Fibroblast of lung (primary cell): ENCODE measurements at regions not wholly inside any gene's neighbourhood (a gene's known extent, or its start where the extent isn't known, plus 50 kb on each side); places are given as distances from the start of the nearest gene placed in this dataset.
A peak's percentile ranks its signal among the peaks of the same experiment; 100 is the strongest.
"Not testable (repeated sequence)": the region's sequence is repeated elsewhere in the genome, so short reads cannot be mapped to it uniquely, and the experiment has no call there.

Experiments used
- DNase-seq, 2 donors: peaks; one replicate each; pipeline versions ENCODE4 v3.0.0 to v3.0.0-alpha.2; 2010; ENCODE audit warnings: low read depth in 2 of 2
- H2AFZ ChIP-seq: 2 replicates; pipeline ENCODE4 v1.5.1; 2012; ENCODE audit warnings: low read length, control low read depth, inconsistent platforms
- H3K27ac ChIP-seq: 2 replicates; pipeline ENCODE4 v1.5.1; 2011; ENCODE audit warnings: low read length, control low read depth; ENCODE audit not compliant: insufficient read depth
- H3K27me3 ChIP-seq: 2 replicates; pipeline ENCODE4 v1.5.1; 2011; ENCODE audit warnings: mild to moderate bottlenecking, low read length; ENCODE audit not compliant: control insufficient read depth, insufficient read depth
- H3K36me3 ChIP-seq: 2 replicates; pipeline ENCODE4 v1.5.1; 2011; ENCODE audit warnings: low read length; ENCODE audit not compliant: control insufficient read depth, insufficient read depth
- H3K4me1 ChIP-seq: 2 replicates; pipeline ENCODE4 v1.5.1; 2011; ENCODE audit warnings: low read length; ENCODE audit not compliant: control insufficient read depth, insufficient read depth; ENCODE audit errors: extremely low read depth
- H3K4me2 ChIP-seq: 2 replicates; pipeline ENCODE4 v1.5.1; 2011; ENCODE audit warnings: low read length, control low read depth; ENCODE audit not compliant: insufficient read depth; ENCODE audit errors: extremely low read depth
- H3K4me3 ChIP-seq, 4 experiments: fragments of 200-600 bp in 1 of 4; sonication (generic) in 1 of 4; replicated peaks in 1 of 4; 2 replicates each; pipeline ENCODE4 v1.5.1; 2011 to 2016; ENCODE audit warnings: low read length in 4 of 4, low read depth in 3 of 4, mild to moderate bottlenecking in 3 of 4, control low read depth in 2 of 4, inconsistent platforms in 1 of 4, mixed read lengths in 1 of 4; ENCODE audit not compliant: insufficient read depth in 1 of 4; ENCODE audit errors: control extremely low read depth in 1 of 4
- H3K79me2 ChIP-seq: 2 replicates; pipeline ENCODE4 v1.5.1; 2012; ENCODE audit warnings: mild to moderate bottlenecking, low read length, inconsistent platforms; ENCODE audit not compliant: control insufficient read depth, insufficient read depth
- H3K9ac ChIP-seq: 2 replicates; pipeline ENCODE4 v1.5.1; 2011; ENCODE audit warnings: mild to moderate bottlenecking, low read length, control low read depth; ENCODE audit not compliant: insufficient read depth
- H3K9me3 ChIP-seq: 2 replicates; pipeline ENCODE4 v1.5.1; 2012; ENCODE audit warnings: low read depth, low read length; ENCODE audit not compliant: control insufficient read depth, insufficient read depth
- H4K20me1 ChIP-seq: 2 replicates; pipeline ENCODE4 v1.5.1; 2011; ENCODE audit warnings: low read length; ENCODE audit not compliant: control insufficient read depth, insufficient read depth; ENCODE audit errors: extremely low read depth
- CTCF ChIP-seq, 2 donors: IDR thresholded peaks in 1 of 2; conservative IDR thresholded peaks in 1 of 2; 1 replicate in 1 of 2; 2 replicates in 1 of 2; pipeline ENCODE4 v1.5.1; 2011 to 2012; ENCODE audit warnings: low read length in 2 of 2, control low read depth in 1 of 2, inconsistent platforms in 1 of 2, low read depth in 1 of 2, mild to moderate bottlenecking in 1 of 2
- EZH2 ChIP-seq: IDR thresholded peaks from 2 replicates; pipeline ENCODE4 v1.5.1; 2012; ENCODE audit warnings: low read length, control low read depth, mild to moderate bottlenecking; ENCODE audit errors: missing control alignments

- TF ChIP-seq EZH2 (no peak), CTCF (conservative IDR thresholded peaks at IDR 0.05 in 1 of 2, IDR thresholded peaks at IDR 0.05 in 1 of 2; ENCODE audit: low read depth in 1 of 2, low read length in 2 of 2) (no peak)
- H3K36me3 ChIP-seq, result no peaks in the 10 kb centered on the region
- no peaks in the 10 kb centered on the region for H4K20me1 ChIP-seq
- H3K4me2 ChIP-seq, result no peak overlapping the region
- no peak overlapping the region for H3K27ac ChIP-seq
- H3K4me1 ChIP-seq, result peaks cover 5% of the 10 kb centered on the region
- no peaks in the 10 kb centered on the region for H3K27me3 ChIP-seq
- no peak overlapping the region for H3K4me3 ChIP-seq
- no peaks in the 10 kb centered on the region for H3K9me3 ChIP-seq
- no peak overlapping the region for H2AFZ ChIP-seq
- H3K9ac ChIP-seq, result no peak overlapping the region
- H3K79me2 ChIP-seq, result no peaks in the 10 kb centered on the region
- no peak for DNase-seq
These were observed 200.1 kb upstream of the PROK2 start for GRCh38 chr3:71984843-71985613.

- Histone ChIP-seq H3K4me1 (peaks cover 3% of the 10 kb centered on the region), H4K20me1 (no peaks in the 10 kb centered on the region), H3K36me3 (no peaks in the 10 kb centered on the region), H3K27ac (no peak overlapping the region), H3K79me2 (no peaks in the 10 kb centered on the region), H3K4me3 (no peak overlapping the region), H3K27me3 (no peaks in the 10 kb centered on the region), H3K9ac (no peak overlapping the region), H3K9me3 (no peaks in the 10 kb centered on the region), H3K4me2 (no peak overlapping the region), H2AFZ (no peak overlapping the region)
- no peak for TF ChIP-seq EZH2
- no peak for TF ChIP-seq CTCF (conservative IDR thresholded peaks at IDR 0.05 in 1 of 2, IDR thresholded peaks at IDR 0.05 in 1 of 2; ENCODE audit: low read depth in 1 of 2, low read length in 2 of 2)
- DNase-seq, result no peak
These were observed 198.7 kb upstream of the PROK2 start for GRCh38 chr3:71983694-71984093.

GRCh38 chr3:71982506-71983258, 197.7 kb upstream of the PROK2 start:
- H3K27ac ChIP-seq, H3K4me2 ChIP-seq, H3K9ac ChIP-seq: not testable (repeated sequence)

More at GRCh38 chr3:71982506-71983258, 197.7 kb upstream of the PROK2 start:
- not testable (repeated sequence) for H3K79me2 ChIP-seq, H3K36me3 ChIP-seq, H3K4me1 ChIP-seq, H3K4me3 ChIP-seq, H3K27me3 ChIP-seq, H4K20me1 ChIP-seq, H3K9me3 ChIP-seq, H2AFZ ChIP-seq
- peak; percentile 81 to 88 for DNase-seq
